HepG2 (cell line): ENCODE measurements at regions not wholly inside any gene's neighbourhood (a gene's known extent, or its start where the extent isn't known, plus 50 kb on each side); places are given as distances from the start of the nearest gene placed in this dataset.

Experiments used
- ATAC-seq: fragments of 200-7000 bp; cut with Tn5 transposase; 3 replicates; pipeline ENCODE4 v1.9.1; 2020; ENCODE audit warnings: mild to moderate bottlenecking, moderate library complexity
- BruUV-seq: library from RNA; stranded (reverse); fragments of 400-500 nt; replicated peaks from 2 replicates; lab custom pipeline; 2021; lab: Mats Ljungman, UMichigan
- CTCF ChIA-PET: fragments of 300-600 bp; formaldehyde crosslinking; extraction: SDS; loops from one replicate; lab custom pipeline; 2021; ENCODE audit warnings: low total read pairs, inconsistent platforms, low intra/inter-chr PET ratio; lab: Yijun Ruan, JAX
- POLR2A ChIA-PET: fragments of 350-600 bp; sonication (Branson Sonifier 250); formaldehyde crosslinking; loops from one replicate; lab custom pipeline; 2020; ENCODE audit warnings: antibody characterized with exemption, inconsistent platforms; lab: Yijun Ruan, JAX
- DNase-seq: peaks from one replicate; pipeline ENCODE4 v3.0.0-alpha.2; 2015; ENCODE audit warnings: low spot score
- FAIRE-seq: peaks from 3 replicates; lab custom pipeline; 2011; peaks lifted over from hg19 to GRCh38; lab: Jason Lieb, UNC
- H2AFZ ChIP-seq: one replicate; pipeline ENCODE4 v1.6.1; 2011; ENCODE audit warnings: low read length, inconsistent platforms
- H3K27ac ChIP-seq: fragments of 300-600 bp; 3 replicates; pipeline ENCODE4 v1.8.0; 2011; ENCODE audit warnings: mixed run types, mild to moderate bottlenecking, mixed read lengths, low read length, inconsistent platforms; ENCODE audit not compliant: insufficient read depth; ENCODE audit errors: extremely low read length
- H3K27me3 ChIP-seq, 2 experiments: fragments of 200-600 bp in 1 of 2; 2 replicates in 1 of 2; 3 replicates in 1 of 2; pipeline versions ENCODE4 v1.6.0 to v1.8.0; 2011; ENCODE audit warnings: low read length in 2 of 2, mild to moderate bottlenecking in 2 of 2, moderate library complexity in 2 of 2, inconsistent platforms in 1 of 2; ENCODE audit not compliant: insufficient read depth in 2 of 2, control insufficient read depth in 1 of 2
- H3K36me3 ChIP-seq, 2 experiments: fragments of 200-600 bp in 1 of 2; replicated peaks in 1 of 2; 2 replicates in 1 of 2; 3 replicates in 1 of 2; pipeline versions ENCODE4 v1.5.1 to v1.8.0; 2011; ENCODE audit warnings: low read length in 2 of 2, inconsistent platforms in 1 of 2; ENCODE audit not compliant: insufficient read depth in 2 of 2, control insufficient read depth in 1 of 2
- H3K4me1 ChIP-seq: 2 replicates; pipeline ENCODE4 v1.5.1; 2012; ENCODE audit warnings: low read length, inconsistent platforms; ENCODE audit not compliant: insufficient read depth
- H3K4me2 ChIP-seq: 2 replicates; pipeline ENCODE4 v1.6.0; 2011; ENCODE audit warnings: low read depth, low read length, inconsistent platforms
- H3K4me3 ChIP-seq, 3 experiments: fragments of 200-600 bp in 1 of 3; sonication (generic), shearing (Covaris generic) in 1 of 3; replicated peaks in 1 of 3; 2 replicates each; pipeline ENCODE4 v1.5.1; 2011 to 2016; ENCODE audit warnings: low read length in 3 of 3, inconsistent platforms in 2 of 3, low read depth in 2 of 3, mild to moderate bottlenecking in 2 of 3, control low read depth in 1 of 3, mixed read lengths in 1 of 3; ENCODE audit not compliant: insufficient read depth in 1 of 3
- H3K79me2 ChIP-seq: one replicate; pipeline ENCODE4 v1.6.1; 2011; ENCODE audit warnings: low read length, inconsistent platforms; ENCODE audit not compliant: insufficient read depth
- H3K9ac ChIP-seq: 2 replicates; pipeline ENCODE4 v1.6.0; 2011; ENCODE audit warnings: mild to moderate bottlenecking, low read depth, low read length, inconsistent platforms; ENCODE audit not compliant: insufficient read depth
- H3K9me3 ChIP-seq: 2 replicates; pipeline ENCODE4 v1.5.1; 2012; ENCODE audit warnings: mild to moderate bottlenecking, low read length
- H4K20me1 ChIP-seq: 2 replicates; pipeline ENCODE4 v1.6.0; 2011; ENCODE audit warnings: inconsistent platforms, mild to moderate bottlenecking, low read length, moderate library complexity; ENCODE audit not compliant: insufficient read depth
- HOXD1 ChIP-seq: sonication (generic); formaldehyde crosslinking; IDR thresholded peaks from 2 replicates; pipeline ENCODE4 v1.5.0; 2020; ENCODE audit warnings: missing genetic modification reagents
- NFIB ChIP-seq: sonication (generic); formaldehyde crosslinking; IDR thresholded peaks from 2 replicates; pipeline ENCODE4 v1.9.0; 2021; ENCODE audit warnings: missing genetic modification reagents, mild to moderate bottlenecking, borderline replicate concordance
- NR2F1 ChIP-seq, 2 experiments: fragments of 450-650 bp in 1 of 2; formaldehyde crosslinking in 1 of 2; IDR thresholded peaks; 2 replicates each; pipeline versions ENCODE4 v1.5.0 to v1.6.1; 2016 to 2020; ENCODE audit warnings: mild to moderate bottlenecking in 1 of 2, missing compliant biosample characterization in 1 of 2, missing genetic modification reagents in 1 of 2, moderate library complexity in 1 of 2
- ZNF530 ChIP-seq: sonication (generic); formaldehyde crosslinking; IDR thresholded peaks from 2 replicates; pipeline ENCODE4 v1.5.0; 2020; ENCODE audit warnings: low read depth, mild to moderate bottlenecking, missing genetic modification reagents
- ZNF567 ChIP-seq: sonication (generic); formaldehyde crosslinking; IDR thresholded peaks from 2 replicates; pipeline ENCODE4 v1.8.1; 2023; ENCODE audit warnings: mild to moderate bottlenecking, missing genetic modification reagents, borderline replicate concordance
- ZNF598 ChIP-seq: sonication (generic); formaldehyde crosslinking; IDR thresholded peaks from 2 replicates; pipeline ENCODE4 v1.5.1; 2020; ENCODE audit warnings: mild to moderate bottlenecking, missing genetic modification reagents, borderline replicate concordance
- ZNF709 ChIP-seq: sonication (generic); formaldehyde crosslinking; IDR thresholded peaks from 2 replicates; pipeline ENCODE4 v1.5.0; 2020; ENCODE audit warnings: mild to moderate bottlenecking, missing genetic modification reagents
- WGBS: methylation state at CpG from one replicate; pipeline ENCODE4 v1.1.6; 2017; ENCODE audit warnings: low lambda C conversion rate; 5-methylcytosine and 5-hydroxymethylcytosine counted together
- in situ Hi-C: cut with HindIII; loops from 2 replicates; pipeline ENCODE4 v1.10.0; 2017; ENCODE audit warnings: low pct_unique_long_range_greater_than_20kb; ENCODE audit not compliant: extremely low pct_ligation_motif_present
- intact Hi-C: fragments of 100-400 bp; cut with micrococcal nuclease; formaldehyde crosslinking; loops from one replicate; pipeline ENCODE4 v1.10.0; 2022; ENCODE audit not compliant: unreplicated experiment
- TF ChIP-seq, protein P1 (sequence below): sonication (generic); formaldehyde crosslinking; IDR thresholded peaks from 2 replicates; pipeline ENCODE4 v1.4.0; 2020; ENCODE audit warnings: missing genetic modification reagents, borderline replicate concordance
- TF ChIP-seq, protein P2 (sequence below): sonication (generic); formaldehyde crosslinking; IDR thresholded peaks from 2 replicates; pipeline ENCODE4 v1.4.0; 2020; ENCODE audit warnings: missing genetic modification reagents
- TF ChIP-seq, protein P3 (sequence below): sonication (generic); formaldehyde crosslinking; IDR thresholded peaks from 2 replicates; pipeline ENCODE4 v1.8.0; 2022; ENCODE audit warnings: missing genetic modification reagents, low read depth, mild to moderate bottlenecking, borderline replicate concordance
- TF ChIP-seq, protein P4 (sequence below): sonication (generic); formaldehyde crosslinking; IDR thresholded peaks from 2 replicates; pipeline ENCODE4 v1.8.0; 2022; ENCODE audit warnings: mild to moderate bottlenecking, missing genetic modification reagents, moderate library complexity

GRCh38 chr5:174490728-174491127 is 233.7 kb upstream of the MSX2 start (continued):
- TF ChIP-seq, protein P1, sequence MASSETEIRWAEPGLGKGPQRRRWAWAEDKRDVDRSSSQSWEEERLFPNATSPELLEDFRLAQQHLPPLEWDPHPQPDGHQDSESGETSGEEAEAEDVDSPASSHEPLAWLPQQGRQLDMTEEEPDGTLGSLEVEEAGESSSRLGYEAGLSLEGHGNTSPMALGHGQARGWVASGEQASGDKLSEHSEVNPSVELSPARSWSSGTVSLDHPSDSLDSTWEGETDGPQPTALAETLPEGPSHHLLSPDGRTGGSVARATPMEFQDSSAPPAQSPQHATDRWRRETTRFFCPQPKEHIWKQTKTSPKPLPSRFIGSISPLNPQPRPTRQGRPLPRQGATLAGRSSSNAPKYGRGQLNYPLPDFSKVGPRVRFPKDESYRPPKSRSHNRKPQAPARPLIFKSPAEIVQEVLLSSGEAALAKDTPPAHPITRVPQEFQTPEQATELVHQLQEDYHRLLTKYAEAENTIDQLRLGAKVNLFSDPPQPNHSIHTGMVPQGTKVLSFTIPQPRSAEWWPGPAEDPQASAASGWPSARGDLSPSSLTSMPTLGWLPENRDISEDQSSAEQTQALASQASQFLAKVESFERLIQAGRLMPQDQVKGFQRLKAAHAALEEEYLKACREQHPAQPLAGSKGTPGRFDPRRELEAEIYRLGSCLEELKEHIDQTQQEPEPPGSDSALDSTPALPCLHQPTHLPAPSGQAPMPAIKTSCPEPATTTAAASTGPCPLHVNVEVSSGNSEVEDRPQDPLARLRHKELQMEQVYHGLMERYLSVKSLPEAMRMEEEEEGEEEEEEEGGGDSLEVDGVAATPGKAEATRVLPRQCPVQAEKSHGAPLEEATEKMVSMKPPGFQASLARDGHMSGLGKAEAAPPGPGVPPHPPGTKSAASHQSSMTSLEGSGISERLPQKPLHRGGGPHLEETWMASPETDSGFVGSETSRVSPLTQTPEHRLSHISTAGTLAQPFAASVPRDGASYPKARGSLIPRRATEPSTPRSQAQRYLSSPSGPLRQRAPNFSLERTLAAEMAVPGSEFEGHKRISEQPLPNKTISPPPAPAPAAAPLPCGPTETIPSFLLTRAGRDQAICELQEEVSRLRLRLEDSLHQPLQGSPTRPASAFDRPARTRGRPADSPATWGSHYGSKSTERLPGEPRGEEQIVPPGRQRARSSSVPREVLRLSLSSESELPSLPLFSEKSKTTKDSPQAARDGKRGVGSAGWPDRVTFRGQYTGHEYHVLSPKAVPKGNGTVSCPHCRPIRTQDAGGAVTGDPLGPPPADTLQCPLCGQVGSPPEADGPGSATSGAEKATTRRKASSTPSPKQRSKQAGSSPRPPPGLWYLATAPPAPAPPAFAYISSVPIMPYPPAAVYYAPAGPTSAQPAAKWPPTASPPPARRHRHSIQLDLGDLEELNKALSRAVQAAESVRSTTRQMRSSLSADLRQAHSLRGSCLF = no peak
- no peak for TF ChIP-seq ZNF709 (CRISPR knock-in tag)

DNA sequence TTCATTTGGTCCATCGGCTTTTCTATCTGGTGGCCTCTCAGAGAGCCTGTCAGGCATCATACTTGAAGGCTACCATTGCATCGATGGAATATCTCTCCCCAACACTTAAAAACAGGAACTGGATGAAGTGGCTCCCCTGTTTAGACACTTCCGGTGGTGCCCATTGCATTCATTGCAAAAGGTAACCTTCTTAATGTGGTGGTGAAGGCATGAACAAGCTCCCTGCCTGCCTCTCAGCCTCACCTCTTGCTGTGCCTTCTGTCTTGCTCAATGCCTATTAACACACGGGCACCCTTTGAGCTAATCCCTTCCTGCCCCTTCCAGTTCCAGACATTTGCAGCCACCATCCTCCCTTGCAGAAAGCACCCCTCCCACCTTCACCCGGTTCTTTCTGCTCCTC is 233.1 kb upstream of the MSX2 start:
- DNase-seq = no peak
- BruUV-seq = no TSS peak
- Histone ChIP-seq H3K27me3 (0 out of 5 replicates have a peak, but pooled peaks cover 0 to 2% of the 10 kb centered on the region in 2 experiments), H3K27ac (no peak overlapping the region), H3K79me2 (no peaks in the 10 kb centered on the region), H3K4me2 (no peak overlapping the region), H3K4me3 (no peak overlapping the region), H3K9me3 (no peaks in the 10 kb centered on the region), H3K4me1 (no peaks in the 10 kb centered on the region), H3K9ac (no peak overlapping the region), H2AFZ (no peak overlapping the region), H3K36me3 (no peaks in the 10 kb centered on the region), H4K20me1 (no peaks in the 10 kb centered on the region)
- in situ Hi-C loops = no loop called here
- CTCF ChIA-PET = no interaction called here
- FAIRE-seq = no peak
- no peak for TF ChIP-seq HOXD1 (CRISPR knock-in tag)
- TF ChIP-seq, protein P2, sequence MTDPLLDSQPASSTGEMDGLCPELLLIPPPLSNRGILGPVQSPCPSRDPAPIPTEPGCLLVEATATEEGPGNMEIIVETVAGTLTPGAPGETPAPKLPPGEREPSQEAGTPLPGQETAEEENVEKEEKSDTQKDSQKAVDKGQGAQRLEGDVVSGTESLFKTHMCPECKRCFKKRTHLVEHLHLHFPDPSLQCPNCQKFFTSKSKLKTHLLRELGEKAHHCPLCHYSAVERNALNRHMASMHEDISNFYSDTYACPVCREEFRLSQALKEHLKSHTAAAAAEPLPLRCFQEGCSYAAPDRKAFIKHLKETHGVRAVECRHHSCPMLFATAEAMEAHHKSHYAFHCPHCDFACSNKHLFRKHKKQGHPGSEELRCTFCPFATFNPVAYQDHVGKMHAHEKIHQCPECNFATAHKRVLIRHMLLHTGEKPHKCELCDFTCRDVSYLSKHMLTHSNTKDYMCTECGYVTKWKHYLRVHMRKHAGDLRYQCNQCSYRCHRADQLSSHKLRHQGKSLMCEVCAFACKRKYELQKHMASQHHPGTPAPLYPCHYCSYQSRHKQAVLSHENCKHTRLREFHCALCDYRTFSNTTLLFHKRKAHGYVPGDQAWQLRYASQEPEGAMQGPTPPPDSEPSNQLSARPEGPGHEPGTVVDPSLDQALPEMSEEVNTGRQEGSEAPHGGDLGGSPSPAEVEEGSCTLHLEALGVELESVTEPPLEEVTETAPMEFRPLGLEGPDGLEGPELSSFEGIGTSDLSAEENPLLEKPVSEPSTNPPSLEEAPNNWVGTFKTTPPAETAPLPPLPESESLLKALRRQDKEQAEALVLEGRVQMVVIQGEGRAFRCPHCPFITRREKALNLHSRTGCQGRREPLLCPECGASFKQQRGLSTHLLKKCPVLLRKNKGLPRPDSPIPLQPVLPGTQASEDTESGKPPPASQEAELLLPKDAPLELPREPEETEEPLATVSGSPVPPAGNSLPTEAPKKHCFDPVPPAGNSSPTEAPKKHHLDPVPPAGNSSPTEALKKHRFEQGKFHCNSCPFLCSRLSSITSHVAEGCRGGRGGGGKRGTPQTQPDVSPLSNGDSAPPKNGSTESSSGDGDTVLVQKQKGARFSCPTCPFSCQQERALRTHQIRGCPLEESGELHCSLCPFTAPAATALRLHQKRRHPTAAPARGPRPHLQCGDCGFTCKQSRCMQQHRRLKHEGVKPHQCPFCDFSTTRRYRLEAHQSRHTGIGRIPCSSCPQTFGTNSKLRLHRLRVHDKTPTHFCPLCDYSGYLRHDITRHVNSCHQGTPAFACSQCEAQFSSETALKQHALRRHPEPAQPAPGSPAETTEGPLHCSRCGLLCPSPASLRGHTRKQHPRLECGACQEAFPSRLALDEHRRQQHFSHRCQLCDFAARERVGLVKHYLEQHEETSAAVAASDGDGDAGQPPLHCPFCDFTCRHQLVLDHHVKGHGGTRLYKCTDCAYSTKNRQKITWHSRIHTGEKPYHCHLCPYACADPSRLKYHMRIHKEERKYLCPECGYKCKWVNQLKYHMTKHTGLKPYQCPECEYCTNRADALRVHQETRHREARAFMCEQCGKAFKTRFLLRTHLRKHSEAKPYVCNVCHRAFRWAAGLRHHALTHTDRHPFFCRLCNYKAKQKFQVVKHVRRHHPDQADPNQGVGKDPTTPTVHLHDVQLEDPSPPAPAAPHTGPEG (CRISPR knock-in tag) = no peak
- TF ChIP-seq ZNF598 (CRISPR knock-in tag) = no peak
- TF ChIP-seq, protein P3, sequence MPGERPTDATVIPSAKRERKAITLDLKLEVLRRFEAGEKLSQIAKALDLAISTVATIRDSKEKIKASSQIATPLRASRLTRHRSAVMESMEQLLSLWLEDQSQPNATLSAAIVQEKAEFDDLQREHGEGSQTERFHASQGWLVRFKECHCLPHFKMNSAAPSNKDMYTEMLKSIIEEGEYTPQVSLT (CRISPR knock-in tag) = no peak
- no peak for TF ChIP-seq ZNF530 (CRISPR knock-in tag)
- TF ChIP-seq, protein P4, sequence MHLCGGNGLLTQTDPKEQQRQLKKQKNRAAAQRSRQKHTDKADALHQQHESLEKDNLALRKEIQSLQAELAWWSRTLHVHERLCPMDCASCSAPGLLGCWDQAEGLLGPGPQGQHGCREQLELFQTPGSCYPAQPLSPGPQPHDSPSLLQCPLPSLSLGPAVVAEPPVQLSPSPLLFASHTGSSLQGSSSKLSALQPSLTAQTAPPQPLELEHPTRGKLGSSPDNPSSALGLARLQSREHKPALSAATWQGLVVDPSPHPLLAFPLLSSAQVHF (CRISPR knock-in tag) = no peak
- TF ChIP-seq NR2F1 (CRISPR knock-in tag; IDR thresholded peaks at IDR 0.05) = no peak
- no peak for TF ChIP-seq NFIB
- no peak for TF ChIP-seq ZNF567 (CRISPR knock-in tag)
- POLR2A ChIA-PET = no interaction called here
- intact Hi-C loops = no loop called here
- no peak for ATAC-seq
- WGBS = 20% methylated on average over 5 of the region's 5 CpGs
